OCI-LY7 (cell line): ENCODE measurements at regions not wholly inside any gene's neighbourhood (a gene's known extent, or its start where the extent isn't known, plus 50 kb on each side); places are given as distances from the start of the nearest gene placed in this dataset.

ENCODE experiments used
- BruUV-seq: library from RNA; stranded (reverse); fragments of 400-500 nt; replicated peaks from 2 replicates; lab custom pipeline; 2021; lab: Mats Ljungman, UMichigan
- CTCF ChIA-PET: fragments of 300-600 bp; sonication (Branson Sonifier 250); formaldehyde crosslinking; loops from one replicate; lab custom pipeline; 2022; ENCODE audit warnings: antibody characterized with exemption; ENCODE audit not compliant: unreplicated experiment; lab: Charles Lee
- POLR2A ChIA-PET: fragments of 300-600 bp; sonication (Branson Sonifier 250); formaldehyde crosslinking; loops from one replicate; lab custom pipeline; 2022; ENCODE audit warnings: antibody characterized with exemption; lab: Charles Lee
- DNase-seq: peaks from one replicate; pipeline ENCODE4 v3.0.0-alpha.2; 2015; ENCODE audit warnings: low spot score
- H2AFZ ChIP-seq: fragments of 200-600 bp; sonication (generic), shearing (Covaris generic); 2 replicates; pipeline ENCODE4 v1.6.1; 2014; ENCODE audit warnings: mild to moderate bottlenecking, antibody characterized with exemption, low read length, moderate library complexity
- H3K27ac ChIP-seq: fragments of 200-600 bp; sonication (generic); 2 replicates; pipeline ENCODE4 v1.5.1; 2014; ENCODE audit warnings: mixed run types, low read depth, mild to moderate bottlenecking, moderate library complexity, low read length, inconsistent platforms; ENCODE audit not compliant: poor library complexity, severe bottlenecking
- H3K36me3 ChIP-seq: fragments of 200-600 bp; sonication (generic); 2 replicates; pipeline ENCODE4 v1.6.1; 2014; ENCODE audit warnings: mild to moderate bottlenecking, antibody characterized with exemption, low read length, moderate library complexity, mixed read lengths; ENCODE audit not compliant: insufficient read depth
- H3K4me1 ChIP-seq: fragments of 200-600 bp; sonication (generic); 2 replicates; pipeline ENCODE4 v1.5.1; 2014; ENCODE audit warnings: mild to moderate bottlenecking, low read length; ENCODE audit not compliant: insufficient read depth, poor library complexity, severe bottlenecking
- H3K4me2 ChIP-seq: fragments of 200-600 bp; sonication (generic); 2 replicates; pipeline ENCODE4 v1.6.1; 2014; ENCODE audit warnings: mild to moderate bottlenecking, low read length
- H3K4me3 ChIP-seq: fragments of 200-600 bp; sonication (generic); 2 replicates; pipeline ENCODE4 v1.5.1; 2014; ENCODE audit warnings: mild to moderate bottlenecking, low read depth, low read length; ENCODE audit not compliant: poor library complexity, severe bottlenecking
- H3K79me2 ChIP-seq: fragments of 200-600 bp; sonication (generic); 2 replicates; pipeline ENCODE4 v1.6.1; 2016; ENCODE audit warnings: low read depth, mild to moderate bottlenecking, low read length, moderate library complexity, mixed read lengths; ENCODE audit not compliant: insufficient read depth
- H3K9me2 ChIP-seq: fragments of 200-600 bp; sonication (generic); 2 replicates; pipeline ENCODE4 v1.6.1; 2016; ENCODE audit warnings: mild to moderate bottlenecking, low read length, mixed read lengths; ENCODE audit not compliant: insufficient read depth
- H3K9me3 ChIP-seq: fragments of 200-600 bp; sonication (generic); 2 replicates; pipeline ENCODE4 v1.6.1; 2014; ENCODE audit warnings: mild to moderate bottlenecking, mixed run types, low read length, mixed read lengths
- H4K20me1 ChIP-seq: fragments of 200-600 bp; sonication (generic); 2 replicates; pipeline ENCODE4 v1.6.1; 2014; ENCODE audit warnings: mild to moderate bottlenecking, antibody characterized with exemption, low read length, moderate library complexity, mixed read lengths; ENCODE audit not compliant: insufficient read depth
- EZH2phosphoT487 ChIP-seq: fragments of 200-600 bp; sonication (generic); IDR thresholded peaks from 2 replicates; pipeline ENCODE4 v1.6.1; 2018; ENCODE audit warnings: low read depth, borderline replicate concordance, mild to moderate bottlenecking, mixed run types, antibody characterized with exemption, low read length, moderate library complexity, mixed read lengths
- intact Hi-C: fragments of 100-400 bp; cut with micrococcal nuclease; formaldehyde crosslinking; loops from one replicate; pipeline ENCODE4 v1.10.0; 2022; ENCODE audit not compliant: unreplicated experiment
- TF ChIP-seq, protein P1 (sequence below): fragments of 200-600 bp; sonication (generic); conservative IDR thresholded peaks from 2 replicates; pipeline ENCODE4 v1.5.1; 2014; ENCODE audit warnings: mild to moderate bottlenecking, antibody characterized with exemption, low read length, moderate library complexity, mixed read lengths

DNA sequence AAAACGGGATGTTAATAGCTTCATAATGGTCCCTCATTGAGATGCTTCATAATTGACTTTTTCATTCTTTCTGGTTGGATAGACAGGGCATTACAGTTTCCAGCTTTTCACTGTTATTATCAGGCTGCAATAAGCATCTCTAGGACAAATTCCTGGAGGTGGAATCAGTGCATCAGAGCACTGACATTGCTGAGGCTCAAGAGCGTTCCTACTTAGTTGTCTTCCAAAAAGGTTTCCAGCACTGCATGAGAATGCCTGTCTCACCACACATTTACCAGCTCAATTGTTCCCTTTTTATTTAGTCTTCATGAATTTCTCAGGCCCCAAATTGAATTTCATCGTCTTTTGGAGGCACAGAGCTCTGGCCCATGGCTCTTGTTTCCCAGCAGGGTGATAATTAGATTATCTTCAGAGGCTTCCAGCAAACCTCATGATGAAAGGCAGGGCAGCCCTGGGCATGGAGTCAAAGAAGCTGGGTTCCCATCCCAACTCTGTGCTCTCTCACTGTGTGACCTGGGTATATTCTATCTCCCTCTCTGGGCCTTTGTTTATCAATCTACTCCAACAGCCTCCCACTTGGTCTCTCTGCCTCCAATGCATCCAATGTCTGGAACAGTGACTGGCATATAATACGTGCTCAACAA is 451.4 kb downstream of the PTPRU start:
- TF ChIP-seq, protein P1, sequence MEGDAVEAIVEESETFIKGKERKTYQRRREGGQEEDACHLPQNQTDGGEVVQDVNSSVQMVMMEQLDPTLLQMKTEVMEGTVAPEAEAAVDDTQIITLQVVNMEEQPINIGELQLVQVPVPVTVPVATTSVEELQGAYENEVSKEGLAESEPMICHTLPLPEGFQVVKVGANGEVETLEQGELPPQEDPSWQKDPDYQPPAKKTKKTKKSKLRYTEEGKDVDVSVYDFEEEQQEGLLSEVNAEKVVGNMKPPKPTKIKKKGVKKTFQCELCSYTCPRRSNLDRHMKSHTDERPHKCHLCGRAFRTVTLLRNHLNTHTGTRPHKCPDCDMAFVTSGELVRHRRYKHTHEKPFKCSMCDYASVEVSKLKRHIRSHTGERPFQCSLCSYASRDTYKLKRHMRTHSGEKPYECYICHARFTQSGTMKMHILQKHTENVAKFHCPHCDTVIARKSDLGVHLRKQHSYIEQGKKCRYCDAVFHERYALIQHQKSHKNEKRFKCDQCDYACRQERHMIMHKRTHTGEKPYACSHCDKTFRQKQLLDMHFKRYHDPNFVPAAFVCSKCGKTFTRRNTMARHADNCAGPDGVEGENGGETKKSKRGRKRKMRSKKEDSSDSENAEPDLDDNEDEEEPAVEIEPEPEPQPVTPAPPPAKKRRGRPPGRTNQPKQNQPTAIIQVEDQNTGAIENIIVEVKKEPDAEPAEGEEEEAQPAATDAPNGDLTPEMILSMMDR, result no peak
- TF ChIP-seq EZH2phosphoT487, result no peak
- Histone ChIP-seq H3K4me1 (peaks cover 10% of the 10 kb centered on the region), H3K27ac (no peak overlapping the region), H3K4me3 (no peak overlapping the region), H3K79me2 (no peaks in the 10 kb centered on the region), H3K9me3 (no peaks in the 10 kb centered on the region), H3K4me2 (no peak overlapping the region), H4K20me1 (no peaks in the 10 kb centered on the region), H3K9me2 (no peaks in the 10 kb centered on the region), H2AFZ (no peak overlapping the region), H3K36me3 (no peaks in the 10 kb centered on the region)
- POLR2A ChIA-PET, result no interaction called here
- CTCF ChIA-PET, result no interaction called here
- no peak for DNase-seq
- no TSS peak for BruUV-seq
- intact Hi-C loops, result no loop called here

DNA sequence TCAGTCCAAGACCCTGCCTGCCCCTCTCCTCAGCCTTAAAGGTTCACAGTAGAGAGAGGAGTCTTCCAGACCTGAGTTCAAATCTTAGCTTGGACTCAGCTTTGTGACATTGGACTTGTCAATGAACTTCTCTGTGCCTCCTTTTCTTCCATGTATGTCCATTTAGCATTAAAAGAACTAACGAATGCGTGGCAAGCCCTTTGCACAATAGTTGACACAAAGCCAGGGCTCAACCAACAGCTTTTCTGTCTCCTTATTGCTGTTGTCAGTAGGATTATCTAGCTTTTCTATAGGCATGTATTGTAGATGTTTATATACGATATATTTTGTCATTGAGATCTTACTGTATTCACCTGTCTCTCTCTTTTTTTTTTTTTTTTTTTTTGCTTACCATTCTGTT is 450.8 kb downstream of the PTPRU start:
- H4K20me1 ChIP-seq, result no peaks in the 10 kb centered on the region
- CTCF ChIA-PET, result no interaction called here
- BruUV-seq, result no TSS peak

More for the DNA sequence above, 450.8 kb downstream of the PTPRU start:
- Histone ChIP-seq H3K4me3 (no peak overlapping the region), H3K4me1 (peaks cover 7% of the 10 kb centered on the region), H3K9me3 (no peaks in the 10 kb centered on the region), H2AFZ (no peak overlapping the region), H3K9me2 (no peaks in the 10 kb centered on the region), H3K27ac (no peak overlapping the region), H3K79me2 (no peaks in the 10 kb centered on the region), H3K4me2 (no peak overlapping the region), H3K36me3 (no peaks in the 10 kb centered on the region)
- TF ChIP-seq, protein P1, result no peak
- no peak for TF ChIP-seq EZH2phosphoT487
- DNase-seq, result no peak
- POLR2A ChIA-PET, result no interaction called here
- intact Hi-C loops, result no loop called here
